ENCODE measurements at regions not wholly inside any gene's neighbourhood (a gene's known extent, or its start where the extent isn't known, plus 50 kb on each side); places are given as distances from the start of the nearest gene placed in this dataset.

GRCh38 chr1:228882771-228883450 is 147.6 kb downstream of the RHOU start:
- ChIA-PET CTCF (interaction anchor here (0.6 kb wide), 1 partner anchor 14 kb away, joined by 3 read pairs; no protein-coding TSS in a partner anchor), POLR2A (no interaction called here)
- H3K4me3 ChIP-seq (ENCODE audit: low read depth, low read length), result no peak overlapping the region
- H3K27ac ChIP-seq (ENCODE audit: low read depth, low read length), result no peak overlapping the region
- peaks cover 17% of the 10 kb centered on the region for H3K27me3 ChIP-seq (ENCODE audit: control insufficient read depth, insufficient read depth, low read length)
- H3K9me3 ChIP-seq (ENCODE audit: control insufficient read depth, insufficient read depth, low read length), result peaks cover 9% of the 10 kb centered on the region
- no peak for TF ChIP-seq CTCF (IDR thresholded peaks at IDR 0.05; ENCODE audit: low read depth, low read length)
- no peak for DNase-seq (ENCODE audit: low read depth, low spot score)

GRCh38 chr1:228883535-228883934 is 148.3 kb downstream of the RHOU start:
- ChIA-PET CTCF (interaction anchor here (0.6 kb wide), 1 partner anchor 15 kb away, joined by 3 read pairs; no protein-coding TSS in a partner anchor), POLR2A (no interaction called here)
- no peak for TF ChIP-seq CTCF (IDR thresholded peaks at IDR 0.05; ENCODE audit: low read depth, low read length)

GRCh38 chr1:228884196-228884595 is 148.9 kb downstream of the RHOU start:
- CTCF ChIA-PET, result no interaction called here
- no peak for DNase-seq (ENCODE audit: low read depth, low spot score)
- Histone ChIP-seq H3K9me3 (ENCODE audit: control insufficient read depth, insufficient read depth, low read length) (peaks cover 9% of the 10 kb centered on the region), H3K4me3 (ENCODE audit: low read depth, low read length) (no peak overlapping the region), H3K27me3 (ENCODE audit: control insufficient read depth, insufficient read depth, low read length) (peaks cover 16% of the 10 kb centered on the region), H3K27ac (ENCODE audit: low read depth, low read length) (no peak overlapping the region)
- POLR2A ChIA-PET, result no interaction called here
- TF ChIP-seq CTCF (IDR thresholded peaks at IDR 0.05; ENCODE audit: low read depth, low read length), result no peak

More at GRCh38 chr1:228883535-228883934, 148.3 kb downstream of the RHOU start:
- Histone ChIP-seq H3K4me3 (ENCODE audit: low read depth, low read length) (no peak overlapping the region), H3K9me3 (ENCODE audit: control insufficient read depth, insufficient read depth, low read length) (peaks cover 9% of the 10 kb centered on the region), H3K27ac (ENCODE audit: low read depth, low read length) (no peak overlapping the region), H3K27me3 (ENCODE audit: control insufficient read depth, insufficient read depth, low read length) (peaks cover 17% of the 10 kb centered on the region)
- no peak for DNase-seq (ENCODE audit: low read depth, low spot score)

GRCh38 chr1:228884615-228885566 is 149.6 kb downstream of the RHOU start:
- POLR2A ChIA-PET, result no interaction called here
- DNase-seq (ENCODE audit: low read depth, low spot score), result no peak
- no peak for TF ChIP-seq CTCF (IDR thresholded peaks at IDR 0.05; ENCODE audit: low read depth, low read length)

GRCh38 chr1:228885845-228886244 is 150.6 kb downstream of the RHOU start:
- Histone ChIP-seq H3K27ac (ENCODE audit: low read depth, low read length) (no peak overlapping the region), H3K27me3 (ENCODE audit: control insufficient read depth, insufficient read depth, low read length) (peaks cover 16% of the 10 kb centered on the region)

More at GRCh38 chr1:228884615-228885566, 149.6 kb downstream of the RHOU start:
- CTCF ChIA-PET, result no interaction called here
- Histone ChIP-seq H3K27me3 (ENCODE audit: control insufficient read depth, insufficient read depth, low read length) (peaks cover 11% of the 10 kb centered on the region), H3K4me3 (ENCODE audit: low read depth, low read length) (no peak overlapping the region), H3K27ac (ENCODE audit: low read depth, low read length) (no peak overlapping the region), H3K9me3 (ENCODE audit: control insufficient read depth, insufficient read depth, low read length) (peaks cover 9% of the 10 kb centered on the region)

More at GRCh38 chr1:228885845-228886244, 150.6 kb downstream of the RHOU start:
- H3K9me3 ChIP-seq (ENCODE audit: control insufficient read depth, insufficient read depth, low read length), result peaks cover 9% of the 10 kb centered on the region
- ChIA-PET CTCF (no interaction called here), POLR2A (no interaction called here)
- no peak overlapping the region for H3K4me3 ChIP-seq (ENCODE audit: low read depth, low read length)
- no peak for TF ChIP-seq CTCF (IDR thresholded peaks at IDR 0.05; ENCODE audit: low read depth, low read length)
- DNase-seq (ENCODE audit: low read depth, low spot score), result no peak

Measured in AG04450 (cell line).